ENCODE measurements at regions not wholly inside any gene's neighbourhood (a gene's known extent, or its start where the extent isn't known, plus 50 kb on each side); places are given as distances from the start of the nearest gene placed in this dataset.
"Not testable (repeated sequence)": the region's sequence is repeated elsewhere in the genome, so short reads cannot be mapped to it uniquely, and the experiment has no call there.

GRCh38 chr4:187408447-187408846 lies 587.1 kb upstream of the ZFP42 start:
- TF ChIP-seq CTCF (conservative IDR thresholded peaks at IDR 0.05; ENCODE audit: low read depth, low read length); ELK1 (IDR thresholded peaks at IDR 0.05; ENCODE audit: borderline replicate concordance, low read depth, low read length); CEBPB (IDR thresholded peaks at IDR 0.05; ENCODE audit: low read depth, low read length); BHLHE40 (IDR thresholded peaks at IDR 0.05; ENCODE audit: low read depth, low read length): not testable (repeated sequence)
